ENCODE measurements at regions not wholly inside any gene's neighbourhood (a gene's known extent, or its start where the extent isn't known, plus 50 kb on each side); places are given as distances from the start of the nearest gene placed in this dataset.
A peak's percentile ranks its signal among the peaks of the same experiment; 100 is the strongest.

DNA sequence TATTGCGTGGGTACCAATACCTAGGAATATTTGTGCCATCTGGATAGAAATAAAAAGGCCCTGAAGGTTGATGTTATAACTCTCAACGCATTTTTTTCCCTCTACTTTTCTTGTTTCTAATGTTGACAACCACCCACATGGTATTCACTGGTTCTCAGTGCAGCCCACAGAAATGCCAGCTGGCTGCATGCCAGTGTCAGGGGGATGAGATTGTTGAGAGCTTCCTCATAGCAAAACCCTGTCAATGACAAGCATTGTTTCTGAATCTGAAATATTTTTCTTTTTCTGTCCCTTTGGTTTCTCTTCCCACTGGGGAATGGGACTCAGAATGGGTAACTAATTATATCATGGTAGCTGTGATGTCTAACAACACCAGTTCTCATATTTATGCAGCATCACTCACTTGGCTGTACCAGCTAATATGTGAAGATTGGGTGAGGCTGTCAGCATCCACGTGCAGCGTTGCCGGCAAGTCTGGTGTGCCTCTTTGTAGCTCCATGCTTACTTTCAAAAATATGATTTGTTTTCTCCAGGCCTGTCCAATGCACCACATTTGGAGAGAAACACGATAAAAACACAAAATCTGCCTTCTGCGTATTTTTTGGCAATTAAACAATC lies 284.6 kb downstream of the PTBP2 start:
- Histone ChIP-seq H3K27me3 (ENCODE audit: control insufficient read depth, insufficient read depth, low read length) (no peaks in the 10 kb centered on the region), H3K36me3 (ENCODE audit: control insufficient read depth, insufficient read depth, low read length) (no peaks in the 10 kb centered on the region), H3K9me3 (ENCODE audit: control insufficient read depth, insufficient read depth, low read length) (no peaks in the 10 kb centered on the region), H3K27ac (ENCODE audit: low read depth, low read length) (no peak overlapping the region), H3K4me1 (ENCODE audit: control insufficient read depth, insufficient read depth, low read length) (no peaks in the 10 kb centered on the region), H3K4me3 (ENCODE audit: low read depth, low read length) (no peak overlapping the region)
- WGBS (ENCODE audit: insufficient coverage), result 56% methylated on average over 5 of the region's 7 CpGs
- DNase-seq (ENCODE audit: low read depth in 4 of 6, low spot score in 6 of 6), result peak; percentile 21 to 87 (median 28)

DNA sequence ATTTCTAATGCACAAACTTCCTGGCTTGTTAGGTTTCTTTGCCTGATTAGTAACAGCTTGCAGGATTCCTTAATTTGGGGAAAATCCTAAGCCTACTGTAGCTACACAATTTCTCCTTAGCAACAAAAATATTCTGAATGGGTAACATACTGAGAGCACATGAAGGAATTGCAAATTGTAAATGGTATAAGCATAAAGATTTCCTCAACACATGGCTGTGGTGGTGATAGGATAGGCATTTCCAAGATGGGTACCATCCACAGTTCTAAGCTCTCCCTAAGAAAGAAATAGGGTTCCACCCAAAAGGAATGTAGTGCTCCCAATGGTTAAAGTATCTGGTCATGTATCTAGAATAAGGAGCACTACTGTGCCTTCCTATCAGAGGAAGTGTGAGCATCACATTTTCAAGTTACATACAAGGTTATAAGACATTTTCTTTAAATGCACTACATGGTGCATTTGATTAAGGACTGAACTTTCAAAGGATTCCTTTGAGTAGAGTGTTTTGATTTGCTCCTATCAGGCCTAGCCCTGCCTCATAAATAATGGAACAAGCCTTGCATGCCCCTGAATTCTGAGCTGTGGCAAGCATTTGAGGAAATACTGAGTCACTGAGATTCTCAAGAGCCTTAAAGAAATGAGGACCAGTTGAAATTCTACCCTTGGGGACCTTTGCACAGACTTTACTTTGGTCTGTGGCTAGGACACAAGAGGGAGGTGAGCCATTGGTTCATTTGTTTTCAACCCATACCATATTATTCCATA lies 286.4 kb downstream of the PTBP2 start:
- H3K9me3 ChIP-seq (ENCODE audit: control insufficient read depth, insufficient read depth, low read length), result no peaks in the 10 kb centered on the region
- H3K36me3 ChIP-seq (ENCODE audit: control insufficient read depth, insufficient read depth, low read length), result no peaks in the 10 kb centered on the region
- H3K4me1 ChIP-seq (ENCODE audit: control insufficient read depth, insufficient read depth, low read length), result no peaks in the 10 kb centered on the region
- H3K27ac ChIP-seq (ENCODE audit: low read depth, low read length), result no peak overlapping the region
- H3K27me3 ChIP-seq (ENCODE audit: control insufficient read depth, insufficient read depth, low read length), result no peaks in the 10 kb centered on the region
- no peak overlapping the region for H3K4me3 ChIP-seq (ENCODE audit: low read depth, low read length)
- DNase-seq (ENCODE audit: low read depth in 4 of 6, low spot score in 6 of 6), result no peak

DNA sequence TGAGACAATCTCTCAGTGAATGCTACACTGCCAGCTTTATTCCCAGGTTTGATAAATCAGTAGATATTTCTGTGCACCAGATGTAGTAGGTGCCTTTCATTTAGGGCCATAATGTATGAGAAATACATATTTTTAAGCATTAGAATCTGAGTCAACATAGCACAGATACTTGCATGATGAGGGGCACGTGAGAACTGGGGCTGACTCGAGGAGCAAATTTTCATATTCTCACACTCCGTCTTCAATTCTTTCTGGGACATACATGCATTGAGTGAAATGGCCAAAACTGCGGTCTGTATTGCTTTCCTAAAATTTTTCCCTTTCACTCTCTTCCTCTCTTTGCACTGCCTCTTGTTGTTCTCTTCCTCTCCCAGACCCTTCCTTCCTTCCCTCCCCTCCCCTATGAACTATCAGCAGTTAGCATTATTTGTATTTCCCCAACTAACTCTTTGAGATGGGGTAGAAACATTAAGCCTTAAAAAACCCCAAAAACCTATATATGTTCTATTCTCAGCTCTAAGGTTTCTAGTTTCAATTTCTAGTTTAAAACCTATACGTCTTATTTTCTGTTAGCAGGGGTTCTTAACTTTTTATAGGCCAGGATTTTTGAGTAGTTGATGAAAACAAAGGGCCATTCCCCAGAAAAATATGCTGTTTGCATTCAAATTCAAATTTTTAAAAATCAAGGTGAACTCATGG lies 289.1 kb downstream of the PTBP2 start:
- DNase-seq (ENCODE audit: low read depth in 4 of 6, low spot score in 6 of 6), result no peak
- H3K9me3 ChIP-seq (ENCODE audit: control insufficient read depth, insufficient read depth, low read length), result no peaks in the 10 kb centered on the region
- no peaks in the 10 kb centered on the region for H3K4me1 ChIP-seq (ENCODE audit: control insufficient read depth, insufficient read depth, low read length)
- no peak overlapping the region for H3K27ac ChIP-seq (ENCODE audit: low read depth, low read length)
- H3K27me3 ChIP-seq (ENCODE audit: control insufficient read depth, insufficient read depth, low read length), result no peaks in the 10 kb centered on the region
- no peaks in the 10 kb centered on the region for H3K36me3 ChIP-seq (ENCODE audit: control insufficient read depth, insufficient read depth, low read length)
- H3K4me3 ChIP-seq (ENCODE audit: low read depth, low read length), result no peak overlapping the region
- 93% methylated on average over 4 of the region's 5 CpGs for WGBS (ENCODE audit: insufficient coverage)

DNA sequence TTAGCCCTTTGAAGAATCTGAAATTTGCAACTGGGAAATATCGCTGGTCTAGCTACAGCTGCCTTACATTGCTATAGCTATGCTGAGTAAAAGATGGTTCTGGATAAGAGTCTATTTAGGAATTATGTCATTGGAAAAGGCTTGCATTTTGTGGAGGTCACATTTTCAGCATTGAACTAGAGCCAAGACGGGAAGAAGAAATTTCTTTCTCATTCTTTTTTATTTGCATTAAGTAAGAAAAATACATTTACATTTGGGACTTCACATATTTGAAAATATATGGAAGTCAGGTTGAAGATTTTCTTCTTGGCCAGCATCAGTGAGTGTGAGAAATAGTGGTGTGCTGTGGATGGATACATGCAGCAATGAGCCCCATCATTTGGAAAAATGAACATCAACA lies 291.6 kb downstream of the PTBP2 start:
- H3K27me3 ChIP-seq (ENCODE audit: control insufficient read depth, insufficient read depth, low read length), result no peaks in the 10 kb centered on the region
- H3K4me1 ChIP-seq (ENCODE audit: control insufficient read depth, insufficient read depth, low read length), result no peaks in the 10 kb centered on the region
- 100% methylated on average over 1 of the region's 2 CpGs for WGBS (ENCODE audit: insufficient coverage)
- no peak overlapping the region for H3K27ac ChIP-seq (ENCODE audit: low read depth, low read length)
- no peaks in the 10 kb centered on the region for H3K36me3 ChIP-seq (ENCODE audit: control insufficient read depth, insufficient read depth, low read length)
- no peaks in the 10 kb centered on the region for H3K9me3 ChIP-seq (ENCODE audit: control insufficient read depth, insufficient read depth, low read length)
- DNase-seq (ENCODE audit: low read depth in 4 of 6, low spot score in 6 of 6), result no peak
- no peak overlapping the region for H3K4me3 ChIP-seq (ENCODE audit: low read depth, low read length)

DNA sequence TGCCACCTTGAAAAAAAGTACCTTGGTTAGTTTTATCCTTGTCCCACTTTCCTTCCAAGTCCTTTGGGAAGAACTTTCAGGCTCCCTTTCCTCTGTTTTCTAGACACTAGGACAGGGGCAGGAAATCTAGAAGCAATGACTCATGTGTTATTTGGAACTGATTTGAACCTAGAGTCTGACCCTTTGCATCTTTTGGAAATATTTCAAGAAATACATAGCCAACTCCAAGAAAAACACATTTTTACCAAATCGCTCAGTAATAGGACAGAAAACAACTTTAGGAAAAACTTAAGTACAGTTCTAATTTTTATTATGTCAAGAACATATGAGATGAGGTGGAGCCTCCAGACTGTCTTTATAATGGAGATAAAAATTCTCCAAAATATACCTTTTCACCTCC lies 292.4 kb downstream of the PTBP2 start:
- Histone ChIP-seq H3K9me3 (ENCODE audit: control insufficient read depth, insufficient read depth, low read length) (no peaks in the 10 kb centered on the region), H3K36me3 (ENCODE audit: control insufficient read depth, insufficient read depth, low read length) (no peaks in the 10 kb centered on the region), H3K4me1 (ENCODE audit: control insufficient read depth, insufficient read depth, low read length) (no peaks in the 10 kb centered on the region), H3K4me3 (ENCODE audit: low read depth, low read length) (no peak overlapping the region), H3K27ac (ENCODE audit: low read depth, low read length) (no peak overlapping the region), H3K27me3 (ENCODE audit: control insufficient read depth, insufficient read depth, low read length) (no peaks in the 10 kb centered on the region)
- WGBS (ENCODE audit: insufficient coverage), result no CpG with 5 or more reads among the region's 1 CpG
- DNase-seq (ENCODE audit: low read depth in 4 of 6, low spot score in 6 of 6), result peak in 1 of 6 donors; percentile 38

DNA sequence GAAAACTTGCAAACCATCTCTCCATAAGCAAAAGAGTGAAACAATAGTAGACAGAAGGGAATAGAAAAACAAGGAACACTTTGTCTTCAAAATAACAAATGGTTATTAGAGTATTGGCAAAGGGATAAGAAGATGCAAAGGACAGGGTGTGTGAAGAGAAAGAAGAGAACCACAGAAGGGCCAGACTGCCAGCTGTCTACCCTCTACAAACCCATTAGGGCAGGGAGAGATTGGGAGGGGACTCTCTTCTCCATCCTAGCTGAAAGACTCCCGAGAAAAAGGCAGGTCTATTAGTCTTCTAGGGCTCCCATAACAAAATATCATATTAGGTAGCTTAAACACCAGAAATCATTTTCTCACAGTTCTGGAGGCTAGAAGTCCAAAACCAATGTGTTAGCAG lies 292.8 kb downstream of the PTBP2 start:
- H3K4me3 ChIP-seq (ENCODE audit: low read depth, low read length), result no peak overlapping the region
- no peaks in the 10 kb centered on the region for H3K9me3 ChIP-seq (ENCODE audit: control insufficient read depth, insufficient read depth, low read length)
- no CpG with 5 or more reads among the region's 1 CpG for WGBS (ENCODE audit: insufficient coverage)
- H3K4me1 ChIP-seq (ENCODE audit: control insufficient read depth, insufficient read depth, low read length), result no peaks in the 10 kb centered on the region
- H3K36me3 ChIP-seq (ENCODE audit: control insufficient read depth, insufficient read depth, low read length), result no peaks in the 10 kb centered on the region
- H3K27me3 ChIP-seq (ENCODE audit: control insufficient read depth, insufficient read depth, low read length), result no peaks in the 10 kb centered on the region
- H3K27ac ChIP-seq (ENCODE audit: low read depth, low read length), result no peak overlapping the region
- peak in 1 of 6 donors; percentile 10 for DNase-seq (ENCODE audit: low read depth in 4 of 6, low spot score in 6 of 6)

DNA sequence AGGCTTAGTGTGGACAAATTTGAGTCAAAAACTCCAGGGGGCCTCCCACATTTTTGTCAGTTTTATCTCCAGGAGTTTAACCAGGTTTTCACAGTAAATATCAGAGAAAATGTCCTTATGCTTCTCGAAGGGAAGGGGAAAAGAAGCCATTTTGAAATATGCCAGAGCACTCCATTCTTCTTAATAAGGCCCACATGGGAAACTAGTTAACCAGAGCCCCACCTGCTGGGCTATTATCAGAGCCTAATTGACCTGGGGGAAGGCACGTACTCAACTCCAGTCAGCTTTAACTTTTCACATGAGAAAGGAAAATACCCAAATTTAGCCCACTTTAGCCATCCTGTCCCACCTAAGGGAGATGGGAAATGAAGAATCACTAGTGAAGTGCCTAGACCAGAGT lies 296.3 kb downstream of the PTBP2 start:
- Histone ChIP-seq H3K4me1 (ENCODE audit: control insufficient read depth, insufficient read depth, low read length) (no peaks in the 10 kb centered on the region), H3K27ac (ENCODE audit: low read depth, low read length) (no peak overlapping the region), H3K36me3 (ENCODE audit: control insufficient read depth, insufficient read depth, low read length) (no peaks in the 10 kb centered on the region), H3K4me3 (ENCODE audit: low read depth, low read length) (no peak overlapping the region), H3K27me3 (ENCODE audit: control insufficient read depth, insufficient read depth, low read length) (no peaks in the 10 kb centered on the region), H3K9me3 (ENCODE audit: control insufficient read depth, insufficient read depth, low read length) (no peaks in the 10 kb centered on the region)
- DNase-seq (ENCODE audit: low read depth in 4 of 6, low spot score in 6 of 6), result no peak
- WGBS (ENCODE audit: insufficient coverage), result no CpG with 5 or more reads among the region's 2 CpGs
